ENCODE measurements at regions not wholly inside any gene's neighbourhood (a gene's known extent, or its start where the extent isn't known, plus 50 kb on each side); places are given as distances from the start of the nearest gene placed in this dataset.

DNA sequence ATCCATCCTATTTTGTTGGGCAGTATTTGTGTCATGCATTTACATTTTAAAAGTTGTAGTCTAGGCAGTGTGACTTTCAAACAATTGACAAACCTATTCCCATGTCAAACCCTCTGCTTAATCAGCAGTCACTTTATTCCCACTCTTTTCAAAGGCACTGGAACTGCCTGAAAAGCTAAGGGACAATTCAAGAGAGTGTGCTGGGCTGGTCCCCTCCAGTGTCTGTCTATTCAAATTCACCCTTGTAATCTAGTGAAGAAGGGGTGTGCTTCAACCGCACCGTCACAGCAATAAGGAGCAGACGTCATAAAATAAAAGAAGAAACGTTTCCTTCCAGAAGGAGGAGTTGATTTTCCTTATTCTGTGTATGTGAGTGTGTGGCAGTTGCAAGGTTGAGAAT lies 197.0 kb upstream of the MAD2L1 start:
- no peak for TF ChIP-seq TAF1 (IDR thresholded peaks at IDR 0.05; ENCODE audit: low read depth)
- TF ChIP-seq YY1 (IDR thresholded peaks at IDR 0.05; ENCODE audit: low read depth), result no peak
- no peak for TF ChIP-seq CEBPB (IDR thresholded peaks at IDR 0.05)
- TF ChIP-seq, protein P1, sequence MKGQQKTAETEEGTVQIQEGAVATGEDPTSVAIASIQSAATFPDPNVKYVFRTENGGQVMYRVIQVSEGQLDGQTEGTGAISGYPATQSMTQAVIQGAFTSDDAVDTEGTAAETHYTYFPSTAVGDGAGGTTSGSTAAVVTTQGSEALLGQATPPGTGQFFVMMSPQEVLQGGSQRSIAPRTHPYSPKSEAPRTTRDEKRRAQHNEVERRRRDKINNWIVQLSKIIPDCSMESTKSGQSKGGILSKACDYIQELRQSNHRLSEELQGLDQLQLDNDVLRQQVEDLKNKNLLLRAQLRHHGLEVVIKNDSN (IDR thresholded peaks at IDR 0.05), result no peak
- TF ChIP-seq TCF12 (IDR thresholded peaks at IDR 0.05; ENCODE audit: low read depth), result no peak
- TF ChIP-seq FOXM1 (IDR thresholded peaks at IDR 0.05; ENCODE audit: borderline replicate concordance, low read depth), result no peak
- no peak for TF ChIP-seq ZBTB7A (IDR thresholded peaks at IDR 0.05; ENCODE audit: low read depth)
- TF ChIP-seq, protein P2, sequence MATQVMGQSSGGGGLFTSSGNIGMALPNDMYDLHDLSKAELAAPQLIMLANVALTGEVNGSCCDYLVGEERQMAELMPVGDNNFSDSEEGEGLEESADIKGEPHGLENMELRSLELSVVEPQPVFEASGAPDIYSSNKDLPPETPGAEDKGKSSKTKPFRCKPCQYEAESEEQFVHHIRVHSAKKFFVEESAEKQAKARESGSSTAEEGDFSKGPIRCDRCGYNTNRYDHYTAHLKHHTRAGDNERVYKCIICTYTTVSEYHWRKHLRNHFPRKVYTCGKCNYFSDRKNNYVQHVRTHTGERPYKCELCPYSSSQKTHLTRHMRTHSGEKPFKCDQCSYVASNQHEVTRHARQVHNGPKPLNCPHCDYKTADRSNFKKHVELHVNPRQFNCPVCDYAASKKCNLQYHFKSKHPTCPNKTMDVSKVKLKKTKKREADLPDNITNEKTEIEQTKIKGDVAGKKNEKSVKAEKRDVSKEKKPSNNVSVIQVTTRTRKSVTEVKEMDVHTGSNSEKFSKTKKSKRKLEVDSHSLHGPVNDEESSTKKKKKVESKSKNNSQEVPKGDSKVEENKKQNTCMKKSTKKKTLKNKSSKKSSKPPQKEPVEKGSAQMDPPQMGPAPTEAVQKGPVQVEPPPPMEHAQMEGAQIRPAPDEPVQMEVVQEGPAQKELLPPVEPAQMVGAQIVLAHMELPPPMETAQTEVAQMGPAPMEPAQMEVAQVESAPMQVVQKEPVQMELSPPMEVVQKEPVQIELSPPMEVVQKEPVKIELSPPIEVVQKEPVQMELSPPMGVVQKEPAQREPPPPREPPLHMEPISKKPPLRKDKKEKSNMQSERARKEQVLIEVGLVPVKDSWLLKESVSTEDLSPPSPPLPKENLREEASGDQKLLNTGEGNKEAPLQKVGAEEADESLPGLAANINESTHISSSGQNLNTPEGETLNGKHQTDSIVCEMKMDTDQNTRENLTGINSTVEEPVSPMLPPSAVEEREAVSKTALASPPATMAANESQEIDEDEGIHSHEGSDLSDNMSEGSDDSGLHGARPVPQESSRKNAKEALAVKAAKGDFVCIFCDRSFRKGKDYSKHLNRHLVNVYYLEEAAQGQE (IDR thresholded peaks at IDR 0.05; ENCODE audit: low read depth), result no peak
- TF ChIP-seq EP300 (IDR thresholded peaks at IDR 0.05; ENCODE audit: borderline replicate concordance), result no peak
- no peak for TF ChIP-seq CREB1 (IDR thresholded peaks at IDR 0.05; ENCODE audit: low read depth)
- TF ChIP-seq EGR1 (IDR thresholded peaks at IDR 0.05), result no peak
- no peak for TF ChIP-seq TEAD4 (IDR thresholded peaks at IDR 0.05)
- TF ChIP-seq, protein P3, sequence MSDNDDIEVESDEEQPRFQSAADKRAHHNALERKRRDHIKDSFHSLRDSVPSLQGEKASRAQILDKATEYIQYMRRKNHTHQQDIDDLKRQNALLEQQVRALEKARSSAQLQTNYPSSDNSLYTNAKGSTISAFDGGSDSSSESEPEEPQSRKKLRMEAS (IDR thresholded peaks at IDR 0.05), result no peak
- no peak for TF ChIP-seq RAD21 (IDR thresholded peaks at IDR 0.05; ENCODE audit: low read depth)
- TF ChIP-seq NFIC (IDR thresholded peaks at IDR 0.05), result no peak

DNA sequence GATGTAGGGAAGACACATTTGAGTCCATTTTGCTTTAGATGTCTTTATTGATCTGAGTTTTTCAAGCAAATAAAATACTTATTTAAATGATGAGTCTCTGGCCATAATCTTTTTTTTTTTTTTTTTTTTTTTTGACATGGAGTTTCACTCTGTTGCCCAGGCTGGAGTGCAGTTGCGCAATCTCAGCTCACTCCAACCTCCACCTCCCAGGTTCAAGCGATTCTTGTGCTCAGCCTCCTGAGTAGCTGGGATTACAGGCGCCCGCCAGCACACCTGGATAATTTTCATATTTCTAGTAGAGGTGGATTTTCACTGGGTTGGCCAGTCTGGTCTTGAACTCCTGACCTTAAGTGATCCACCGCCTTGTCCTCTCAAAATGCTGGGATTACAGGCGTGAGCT lies 194.5 kb upstream of the MAD2L1 start:
- peak; percentile 84 for TF ChIP-seq CEBPB (IDR thresholded peaks at IDR 0.05)
- TF ChIP-seq CREB1 (IDR thresholded peaks at IDR 0.05; ENCODE audit: low read depth), result no peak

DNA sequence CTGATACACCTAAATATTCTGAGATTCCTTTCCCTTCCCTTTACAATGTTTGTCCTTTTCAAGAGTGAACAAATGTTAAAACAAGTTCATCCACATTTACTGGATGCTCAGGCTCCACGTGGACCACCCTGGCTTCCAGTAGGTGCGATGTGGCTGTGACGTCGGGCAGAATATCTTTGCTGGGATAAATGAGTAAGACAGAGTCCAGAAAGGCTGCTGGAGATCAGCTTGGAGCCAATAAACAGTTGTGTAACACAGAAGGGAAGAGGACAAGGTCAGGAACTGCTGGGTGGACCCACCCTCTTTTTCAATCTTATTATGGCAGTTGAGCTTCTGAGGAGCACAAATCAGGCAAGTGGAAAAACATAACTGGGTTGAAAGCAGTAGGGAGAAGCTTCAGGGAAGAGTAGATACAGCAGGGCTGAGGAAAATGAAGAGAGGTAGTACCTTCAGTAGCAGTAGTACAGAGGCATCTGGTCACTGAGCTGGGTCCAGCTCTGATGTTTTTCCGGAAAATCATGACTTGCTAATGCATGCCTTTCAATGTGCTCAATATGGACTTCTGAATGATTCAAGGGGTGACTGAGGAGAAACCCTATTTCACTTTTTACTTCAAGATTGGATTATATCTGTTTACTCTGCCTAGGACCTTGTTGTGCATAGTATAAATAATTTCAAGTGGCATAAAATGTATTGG lies 171.8 kb upstream of the MAD2L1 start:
- TF ChIP-seq RAD21 (IDR thresholded peaks at IDR 0.05; ENCODE audit: low read depth), result no peak
- TF ChIP-seq CREB1 (IDR thresholded peaks at IDR 0.05; ENCODE audit: low read depth), result no peak

DNA sequence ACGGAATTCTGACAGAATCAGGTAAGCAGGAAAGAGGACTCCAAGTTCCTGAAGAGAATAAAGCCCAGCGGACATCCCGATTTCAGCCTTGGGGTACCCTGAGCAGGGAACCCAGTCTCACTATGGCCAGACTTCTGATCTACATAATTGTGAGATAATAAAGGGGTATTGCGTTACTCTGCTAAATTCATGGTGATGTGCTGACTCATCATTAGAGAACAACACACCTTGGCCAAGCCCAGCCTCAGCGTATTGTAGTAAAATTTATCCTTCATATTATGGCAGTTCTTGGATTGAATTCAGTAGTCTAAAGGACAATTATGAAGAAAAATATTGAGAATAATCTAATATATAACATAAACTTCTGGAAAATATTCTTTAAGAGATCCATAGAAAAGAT lies 170.2 kb upstream of the MAD2L1 start:
- TF ChIP-seq NFIC (IDR thresholded peaks at IDR 0.05), result no peak
- no peak for TF ChIP-seq RAD21 (IDR thresholded peaks at IDR 0.05; ENCODE audit: low read depth)
- no peak for TF ChIP-seq YY1 (IDR thresholded peaks at IDR 0.05; ENCODE audit: low read depth)
- no peak for TF ChIP-seq ZBTB7A (IDR thresholded peaks at IDR 0.05; ENCODE audit: low read depth)
- TF ChIP-seq, protein P3 (IDR thresholded peaks at IDR 0.05), result no peak
- TF ChIP-seq, protein P1 (IDR thresholded peaks at IDR 0.05), result no peak
- no peak for TF ChIP-seq TCF12 (IDR thresholded peaks at IDR 0.05; ENCODE audit: low read depth)
- TF ChIP-seq CREB1 (IDR thresholded peaks at IDR 0.05; ENCODE audit: low read depth), result no peak
- TF ChIP-seq CEBPB (IDR thresholded peaks at IDR 0.05), result no peak
- TF ChIP-seq EGR1 (IDR thresholded peaks at IDR 0.05), result no peak
- no peak for TF ChIP-seq FOXM1 (IDR thresholded peaks at IDR 0.05; ENCODE audit: borderline replicate concordance, low read depth)
- TF ChIP-seq EP300 (IDR thresholded peaks at IDR 0.05; ENCODE audit: borderline replicate concordance), result no peak
- TF ChIP-seq, protein P2 (IDR thresholded peaks at IDR 0.05; ENCODE audit: low read depth), result no peak
- TF ChIP-seq TEAD4 (IDR thresholded peaks at IDR 0.05), result no peak
- no peak for TF ChIP-seq TAF1 (IDR thresholded peaks at IDR 0.05; ENCODE audit: low read depth)

DNA sequence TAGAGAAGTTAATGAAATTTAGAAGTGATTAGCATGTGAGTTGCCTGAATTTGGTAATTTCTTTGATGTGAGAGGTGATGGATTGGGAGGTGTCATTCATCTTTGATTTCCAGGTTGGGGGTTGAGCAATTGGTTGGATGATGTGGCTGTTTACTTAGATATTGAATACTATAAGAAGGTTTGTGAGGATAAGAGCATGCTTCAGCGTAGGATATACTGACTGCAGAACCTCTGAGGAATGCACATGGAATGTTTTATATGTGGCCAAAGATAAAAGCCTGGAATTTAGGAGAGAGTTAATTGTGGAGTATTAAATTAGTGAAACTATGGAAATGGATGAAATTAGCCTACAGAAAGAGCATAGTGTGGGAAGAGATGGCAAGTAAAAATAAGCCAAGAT lies 165.4 kb upstream of the MAD2L1 start:
- TF ChIP-seq YY1 (IDR thresholded peaks at IDR 0.05; ENCODE audit: low read depth) (no peak), EGR1 (IDR thresholded peaks at IDR 0.05) (no peak), CEBPB (IDR thresholded peaks at IDR 0.05) (no peak), NFIC (IDR thresholded peaks at IDR 0.05) (no peak), CREB1 (IDR thresholded peaks at IDR 0.05; ENCODE audit: low read depth) (no peak), TAF1 (IDR thresholded peaks at IDR 0.05; ENCODE audit: low read depth) (no peak)

DNA sequence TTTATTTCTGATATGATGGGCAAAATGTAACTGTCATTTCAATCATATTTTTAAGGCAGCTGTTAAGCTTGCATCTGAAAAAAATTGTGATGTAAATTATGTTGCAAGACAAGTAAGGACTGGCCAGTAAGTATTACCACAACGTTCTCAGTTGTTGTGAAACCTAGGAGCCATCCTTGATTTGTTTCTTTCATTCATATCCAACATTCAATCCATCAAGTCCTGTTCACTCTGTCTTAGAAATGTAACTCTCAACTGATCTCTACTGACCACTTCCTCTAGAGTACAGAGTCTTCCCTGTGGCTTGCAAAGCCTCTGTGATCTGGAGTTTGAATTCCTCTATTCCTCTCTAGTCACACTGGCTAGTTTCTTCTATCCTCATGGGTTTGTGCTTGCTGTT lies 161.4 kb upstream of the MAD2L1 start:
- TF ChIP-seq TCF12 (IDR thresholded peaks at IDR 0.05; ENCODE audit: low read depth) (no peak), CEBPB (IDR thresholded peaks at IDR 0.05) (no peak), NFIC (IDR thresholded peaks at IDR 0.05) (no peak), TAF1 (IDR thresholded peaks at IDR 0.05; ENCODE audit: low read depth) (no peak), FOXM1 (IDR thresholded peaks at IDR 0.05; ENCODE audit: borderline replicate concordance, low read depth) (no peak), CREB1 (IDR thresholded peaks at IDR 0.05; ENCODE audit: low read depth) (no peak), EP300 (IDR thresholded peaks at IDR 0.05; ENCODE audit: borderline replicate concordance) (no peak), RAD21 (IDR thresholded peaks at IDR 0.05; ENCODE audit: low read depth) (no peak), EGR1 (IDR thresholded peaks at IDR 0.05) (no peak), YY1 (IDR thresholded peaks at IDR 0.05; ENCODE audit: low read depth) (no peak), TEAD4 (IDR thresholded peaks at IDR 0.05) (no peak)
- TF ChIP-seq, protein P1 (IDR thresholded peaks at IDR 0.05), result no peak
- TF ChIP-seq, protein P3 (IDR thresholded peaks at IDR 0.05), result no peak
- TF ChIP-seq, protein P2 (IDR thresholded peaks at IDR 0.05; ENCODE audit: low read depth), result no peak

Data from Ishikawa (cell line).